MM.1S (cell line): ENCODE measurements at regions not wholly inside any gene's neighbourhood (a gene's known extent, or its start where the extent isn't known, plus 50 kb on each side); places are given as distances from the start of the nearest gene placed in this dataset.
"Not testable (repeated sequence)": the region's sequence is repeated elsewhere in the genome, so short reads cannot be mapped to it uniquely, and the experiment has no call there.

Source experiments
- DNase-seq: peaks from one replicate; pipeline ENCODE4 v3.0.0-alpha.2; 2015
- H2AFZ ChIP-seq: fragments of 300-600 bp; sonication (generic); 2 replicates; pipeline ENCODE4 v1.6.0; 2016; ENCODE audit warnings: antibody characterized with exemption, low read length
- H3F3A ChIP-seq: fragments of 300-600 bp; sonication (generic); 2 replicates; pipeline ENCODE4 v1.6.1; 2016; ENCODE audit warnings: mild to moderate bottlenecking, antibody characterized with exemption, low read length, moderate library complexity, mixed read lengths; ENCODE audit not compliant: insufficient read depth
- H3K27ac ChIP-seq: fragments of 300-600 bp; sonication (generic); 2 replicates; pipeline ENCODE4 v1.5.1; 2016; ENCODE audit warnings: mild to moderate bottlenecking, low read length
- H3K27me3 ChIP-seq: fragments of 300-600 bp; sonication (generic); replicated peaks from 2 replicates; pipeline ENCODE4 v1.6.0; 2016; ENCODE audit warnings: low read length; ENCODE audit not compliant: insufficient read depth
- H3K36me3 ChIP-seq: fragments of 300-600 bp; sonication (generic); replicated peaks from 2 replicates; pipeline ENCODE4 v1.6.1; 2016; ENCODE audit warnings: mild to moderate bottlenecking, low read length, mixed read lengths; ENCODE audit not compliant: insufficient read depth
- H3K4me1 ChIP-seq: fragments of 300-600 bp; sonication (generic); 2 replicates; pipeline ENCODE4 v1.6.1; 2016; ENCODE audit warnings: low read length, mixed read lengths
- H3K4me2 ChIP-seq: fragments of 300-600 bp; sonication (generic); 2 replicates; pipeline ENCODE4 v1.6.0; 2016; ENCODE audit warnings: low read depth, low read length
- H3K4me3 ChIP-seq: fragments of 300-600 bp; sonication (generic); 2 replicates; pipeline ENCODE4 v1.5.1; 2016; ENCODE audit warnings: low read length, mixed read lengths
- H3K79me2 ChIP-seq: fragments of 300-600 bp; sonication (generic); 2 replicates; pipeline ENCODE4 v1.6.1; 2016; ENCODE audit warnings: mixed run types, low read length, mixed read lengths
- H3K9ac ChIP-seq: fragments of 300-600 bp; sonication (generic); 2 replicates; pipeline ENCODE4 v1.6.1; 2016; ENCODE audit warnings: low read length, mixed read lengths
- H3K9me2 ChIP-seq: fragments of 300-600 bp; sonication (generic); replicated peaks from 2 replicates; pipeline ENCODE4 v1.6.1; 2016; ENCODE audit warnings: mild to moderate bottlenecking, low read length, mixed read lengths; ENCODE audit not compliant: insufficient read depth
- H3K9me3 ChIP-seq: fragments of 300-600 bp; sonication (generic); replicated peaks from 2 replicates; pipeline ENCODE4 v1.6.1; 2016; ENCODE audit warnings: mild to moderate bottlenecking, low read length, mixed read lengths; ENCODE audit not compliant: insufficient read depth
- H4K20me1 ChIP-seq: fragments of 300-600 bp; sonication (generic); 2 replicates; pipeline ENCODE4 v1.6.1; 2016; ENCODE audit warnings: mild to moderate bottlenecking, low read length, moderate library complexity, mixed read lengths; ENCODE audit not compliant: insufficient read depth
- CTCF ChIP-seq: fragments of 300-600 bp; sonication (generic); IDR thresholded peaks from 2 replicates; pipeline ENCODE4 v1.5.1; 2016; ENCODE audit warnings: antibody characterized with exemption, low read length, mixed read lengths
- EZH2 ChIP-seq: fragments of 300-600 bp; sonication (generic); optimal IDR thresholded peaks from 2 replicates; pipeline ENCODE3; 2017; ENCODE audit warnings: low read depth, mild to moderate bottlenecking, antibody characterized with exemption, low read length, mixed read lengths
- EZH2phosphoT487 ChIP-seq: fragments of 300-600 bp; sonication (generic); IDR thresholded peaks from 2 replicates; pipeline ENCODE4 v1.6.1; 2018; ENCODE audit warnings: antibody characterized with exemption, low read length

DNA sequence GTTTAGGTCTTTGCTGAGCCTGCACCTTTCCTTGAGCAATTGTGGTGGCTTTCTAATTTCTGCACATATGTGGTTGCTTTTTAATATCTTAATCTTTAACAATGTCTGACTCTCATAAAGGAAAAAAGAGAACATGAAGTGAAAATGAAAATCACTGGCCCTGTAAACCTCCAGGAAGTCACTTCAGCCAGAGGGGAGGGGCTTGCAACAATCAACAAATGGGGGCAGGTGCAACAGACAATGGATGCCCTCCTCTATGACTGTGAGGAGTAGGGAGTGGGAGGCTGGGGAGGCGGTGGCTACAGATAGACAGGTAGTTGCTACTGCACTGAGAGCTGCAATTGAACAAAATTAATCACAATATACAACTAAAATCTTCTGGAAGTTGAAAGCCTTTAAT, 1377.4 kb downstream of the XPNPEP1 start:
- Histone ChIP-seq H3K4me3 (no peak overlapping the region), H3K27me3 (no peaks in the 10 kb centered on the region), H3K9me3 (no peaks in the 10 kb centered on the region), H3K79me2 (no peaks in the 10 kb centered on the region), H3F3A (no peaks in the 10 kb centered on the region), H2AFZ (peak overlapping the region; percentile 31; the same call in 1 of the 2 replicates), H4K20me1 (no peaks in the 10 kb centered on the region), H3K9ac (no peak overlapping the region), H3K27ac (no peak overlapping the region), H3K4me1 (no peaks in the 10 kb centered on the region), H3K9me2 (no peaks in the 10 kb centered on the region), H3K4me2 (no peak overlapping the region), H3K36me3 (no peaks in the 10 kb centered on the region)
- TF ChIP-seq EZH2phosphoT487 = no peak
- DNase-seq = peak; percentile 65

DNA sequence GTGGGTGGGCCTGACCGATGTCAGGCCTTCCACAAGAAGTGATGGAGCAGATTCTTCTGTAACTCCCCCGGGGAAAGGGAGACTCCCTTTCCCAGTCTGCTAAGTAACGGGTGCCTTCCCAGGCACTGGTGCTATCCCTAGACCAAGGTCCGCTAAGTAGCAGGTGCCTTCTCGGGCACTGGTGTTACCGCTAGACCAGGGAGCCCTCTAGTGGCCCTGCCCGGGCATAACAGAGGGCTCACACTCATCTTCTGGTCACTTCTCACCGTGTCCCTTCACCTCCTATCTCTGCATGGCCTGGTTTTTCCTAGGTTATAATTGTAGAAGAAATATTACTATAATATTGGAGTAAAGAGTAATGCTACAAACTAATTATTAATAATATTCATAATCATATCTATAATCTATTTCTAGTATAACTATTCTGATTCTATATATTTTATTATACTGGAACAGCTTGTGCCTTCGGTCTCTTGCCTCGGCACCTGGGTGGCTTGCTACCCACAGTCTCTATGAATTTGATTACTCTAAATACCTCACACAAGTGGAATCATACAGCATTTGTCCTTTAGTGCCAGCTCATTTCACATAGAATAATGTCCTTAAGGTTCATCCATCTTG, 1378.7 kb downstream of the XPNPEP1 start:
- no peaks in the 10 kb centered on the region for H3K9me2 ChIP-seq
- no peaks in the 10 kb centered on the region for H3K79me2 ChIP-seq
- H3K4me2 ChIP-seq = 0 out of 2 replicates have a peak overlapping the region, but pooled peaks have one; percentile 29
- no peaks in the 10 kb centered on the region for H3K9me3 ChIP-seq
- no peaks in the 10 kb centered on the region for H4K20me1 ChIP-seq
- no peak overlapping the region for H3K9ac ChIP-seq
- no peak overlapping the region for H3K4me3 ChIP-seq
- no peaks in the 10 kb centered on the region for H3K27me3 ChIP-seq
- H3K4me1 ChIP-seq = no peaks in the 10 kb centered on the region
- no peak overlapping the region for H2AFZ ChIP-seq
- H3K36me3 ChIP-seq = no peaks in the 10 kb centered on the region
- TF ChIP-seq EZH2phosphoT487 (no peak), EZH2 (no peak), CTCF (peak; percentile 54)
- no peak overlapping the region for H3K27ac ChIP-seq
- DNase-seq = peak; percentile 63
- no peaks in the 10 kb centered on the region for H3F3A ChIP-seq

DNA sequence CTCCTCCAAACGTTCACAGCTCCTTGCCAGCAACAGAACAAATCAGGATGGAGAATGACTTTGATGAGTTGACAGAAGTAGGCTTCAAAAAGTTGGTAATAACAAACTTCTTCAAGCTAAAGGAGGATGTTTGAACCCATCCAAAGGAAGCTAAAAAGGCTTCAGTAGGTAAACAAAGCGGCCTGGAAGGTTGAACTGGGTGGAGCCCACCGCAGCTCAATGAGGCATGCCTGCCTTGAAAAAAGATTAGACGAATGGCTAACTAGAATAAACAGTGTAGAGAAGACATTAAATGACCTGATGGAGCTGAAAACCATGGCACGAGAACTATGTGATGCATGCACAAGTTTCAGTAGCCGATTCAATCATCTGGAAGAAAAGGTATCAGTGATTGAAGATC, 1369.0 kb upstream of the SORCS1 start:
- not testable (repeated sequence) for H2AFZ ChIP-seq, H3K27ac ChIP-seq, H3K79me2 ChIP-seq, DNase-seq, H3K9ac ChIP-seq, H3K4me1 ChIP-seq, H3K9me2 ChIP-seq, H3K36me3 ChIP-seq, H3F3A ChIP-seq, H3K27me3 ChIP-seq, H3K4me2 ChIP-seq, H4K20me1 ChIP-seq, H3K4me3 ChIP-seq, H3K9me3 ChIP-seq

DNA sequence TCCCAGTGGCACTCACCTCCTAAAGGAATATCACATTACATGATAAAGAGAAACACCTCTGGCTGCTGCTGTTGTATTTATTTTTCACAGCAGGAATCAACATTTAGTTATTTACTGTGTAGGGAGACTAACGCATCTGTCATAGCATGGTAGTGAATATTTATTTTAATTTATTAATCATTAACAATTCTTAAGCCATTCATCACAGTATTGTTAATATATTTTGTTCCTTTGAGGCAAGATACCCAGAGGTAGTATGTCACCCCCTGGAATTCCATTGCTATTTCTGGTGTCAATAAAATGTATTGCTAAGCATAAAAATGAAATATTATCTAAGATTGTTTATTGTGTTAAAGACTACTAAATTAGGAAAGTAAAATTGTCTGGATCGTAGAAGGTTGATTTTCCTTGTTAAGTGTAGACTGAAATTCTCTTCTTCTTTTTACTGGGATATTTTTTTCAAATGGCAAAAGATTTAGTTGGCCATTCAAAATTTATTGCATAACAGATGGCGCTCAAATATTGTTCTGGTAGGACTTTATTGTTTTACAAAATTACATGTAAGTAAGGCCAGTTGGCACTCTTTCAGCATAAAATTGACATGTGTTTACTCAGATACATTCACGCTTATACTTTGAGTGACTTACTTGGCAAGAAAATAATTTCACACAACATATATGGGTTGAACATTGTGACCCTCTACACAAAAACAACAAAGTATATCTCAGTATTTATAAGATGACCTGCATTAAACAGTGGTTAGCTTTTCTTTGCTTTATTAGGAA, 1358.7 kb upstream of the SORCS1 start:
- Histone ChIP-seq H3K4me2 (no peak overlapping the region), H2AFZ (no peak overlapping the region), H3K4me3 (no peak overlapping the region), H4K20me1 (no peaks in the 10 kb centered on the region), H3K79me2 (no peaks in the 10 kb centered on the region), H3K27me3 (no peaks in the 10 kb centered on the region), H3K9ac (no peak overlapping the region), H3K9me3 (no peaks in the 10 kb centered on the region), H3K9me2 (no peaks in the 10 kb centered on the region), H3F3A (no peaks in the 10 kb centered on the region), H3K27ac (no peak overlapping the region), H3K4me1 (no peaks in the 10 kb centered on the region), H3K36me3 (no peaks in the 10 kb centered on the region)
- no peak for DNase-seq
- no peak for TF ChIP-seq EZH2phosphoT487
- TF ChIP-seq EZH2 = no peak
- TF ChIP-seq CTCF = no peak
